ENCODE measurements at regions not wholly inside any gene's neighbourhood (a gene's known extent, or its start where the extent isn't known, plus 50 kb on each side); places are given as distances from the start of the nearest gene placed in this dataset.
"Not testable (repeated sequence)": the region's sequence is repeated elsewhere in the genome, so short reads cannot be mapped to it uniquely, and the experiment has no call there.

DNA sequence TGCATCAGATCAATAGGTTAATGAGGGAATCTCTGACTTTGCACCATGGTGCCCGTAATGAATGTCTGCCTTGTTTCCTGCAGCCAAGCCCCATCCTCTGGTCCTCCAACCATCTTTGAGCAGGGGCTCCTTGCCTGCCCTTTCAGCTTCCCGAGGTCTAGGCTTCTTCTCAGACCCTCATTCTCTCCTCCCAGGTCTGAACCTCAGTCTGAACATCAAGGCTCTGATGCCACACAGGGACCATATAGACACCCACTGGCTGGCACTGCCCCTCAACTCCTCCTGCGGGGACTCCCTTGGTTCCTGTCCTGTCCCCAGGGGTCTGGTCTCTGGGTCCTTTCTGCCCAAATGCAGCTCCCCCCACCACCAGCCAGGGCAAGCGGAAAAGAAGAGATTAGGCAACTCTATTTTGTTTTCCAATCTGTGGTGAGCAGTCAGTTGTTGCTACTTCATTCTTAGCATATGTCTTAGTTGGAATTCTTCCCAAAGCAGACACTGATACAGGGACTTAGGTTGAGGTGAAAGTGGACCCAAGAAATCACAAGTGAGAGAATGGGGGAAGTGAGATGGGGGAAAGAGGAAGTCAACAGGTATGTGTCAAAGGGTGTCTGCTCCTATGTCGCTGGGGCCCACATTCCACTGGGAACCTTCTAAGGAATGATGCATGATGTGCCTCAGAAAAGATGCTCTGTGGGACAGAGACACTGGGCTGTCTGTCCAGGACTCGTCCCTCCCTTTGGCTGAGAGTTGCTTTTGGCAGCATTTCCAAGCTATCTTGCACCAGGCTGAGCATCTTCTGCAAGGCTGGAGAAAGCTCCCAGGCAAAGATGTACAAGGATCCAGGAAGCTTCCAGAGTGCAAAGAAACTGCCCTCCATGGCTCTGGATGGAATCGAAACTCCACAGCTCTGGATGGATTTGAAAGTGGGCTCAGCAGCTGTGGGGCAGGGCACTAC lies 1096.5 kb upstream of the TMEM132C start:
- intact Hi-C loops (cut with DNase I) = no loop called here

DNA sequence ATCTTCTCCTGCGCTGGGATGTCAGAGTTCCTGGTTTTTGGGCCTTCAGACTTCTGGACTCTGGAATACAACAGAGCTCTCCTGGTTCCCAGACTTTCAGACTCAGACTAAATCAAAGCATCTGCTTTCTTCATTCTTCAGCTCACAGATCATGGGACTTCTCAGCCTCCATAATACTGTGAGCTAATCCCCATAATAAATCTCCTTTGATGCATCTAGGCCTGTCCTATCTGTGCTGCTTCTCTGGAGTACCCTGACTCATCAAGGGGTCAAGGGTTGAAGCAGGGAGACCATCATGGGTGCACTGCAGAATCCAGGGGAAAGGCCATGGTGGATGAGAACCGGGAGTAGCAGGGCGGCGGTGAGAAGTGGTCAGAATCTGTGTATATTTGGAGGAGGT lies 1094.1 kb upstream of the TMEM132C start:
- Histone ChIP-seq H3K36me3 (ENCODE audit: control insufficient read depth in 2 of 3, insufficient read depth in 3 of 3, low read length in 3 of 3) (no peaks in the 10 kb centered on the region), H3K27me3 (ENCODE audit: control insufficient read depth, insufficient read depth, low read length) (no peaks in the 10 kb centered on the region), H3K4me1 (ENCODE audit: control insufficient read depth in 2 of 3, insufficient read depth in 2 of 3, low read depth in 1 of 3, low read length in 3 of 3) (no peaks in the 10 kb centered on the region), H3K9ac (ENCODE audit: low read length in 3 of 3) (no peak overlapping the region), H3K4me3 (ENCODE audit: low read length in 3 of 3) (no peak overlapping the region), H3K9me3 (ENCODE audit: control insufficient read depth in 2 of 3, insufficient read depth in 1 of 3, low read length in 3 of 3) (peaks cover 0 to 13% (median 3%) of the 10 kb centered on the region in 3 donors), H3K27ac (ENCODE audit: low read depth in 2 of 2, low read length in 2 of 2) (no peak overlapping the region)
- FAIRE-seq (no peak), DNase-seq (no peak)
- intact Hi-C loops (cut with DNase I) = no loop called here
- TF ChIP-seq, protein P1, sequence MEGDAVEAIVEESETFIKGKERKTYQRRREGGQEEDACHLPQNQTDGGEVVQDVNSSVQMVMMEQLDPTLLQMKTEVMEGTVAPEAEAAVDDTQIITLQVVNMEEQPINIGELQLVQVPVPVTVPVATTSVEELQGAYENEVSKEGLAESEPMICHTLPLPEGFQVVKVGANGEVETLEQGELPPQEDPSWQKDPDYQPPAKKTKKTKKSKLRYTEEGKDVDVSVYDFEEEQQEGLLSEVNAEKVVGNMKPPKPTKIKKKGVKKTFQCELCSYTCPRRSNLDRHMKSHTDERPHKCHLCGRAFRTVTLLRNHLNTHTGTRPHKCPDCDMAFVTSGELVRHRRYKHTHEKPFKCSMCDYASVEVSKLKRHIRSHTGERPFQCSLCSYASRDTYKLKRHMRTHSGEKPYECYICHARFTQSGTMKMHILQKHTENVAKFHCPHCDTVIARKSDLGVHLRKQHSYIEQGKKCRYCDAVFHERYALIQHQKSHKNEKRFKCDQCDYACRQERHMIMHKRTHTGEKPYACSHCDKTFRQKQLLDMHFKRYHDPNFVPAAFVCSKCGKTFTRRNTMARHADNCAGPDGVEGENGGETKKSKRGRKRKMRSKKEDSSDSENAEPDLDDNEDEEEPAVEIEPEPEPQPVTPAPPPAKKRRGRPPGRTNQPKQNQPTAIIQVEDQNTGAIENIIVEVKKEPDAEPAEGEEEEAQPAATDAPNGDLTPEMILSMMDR (IDR thresholded peaks at IDR 0.05; ENCODE audit: borderline replicate concordance, extremely low read depth, insufficient read depth) = no peak

More for the DNA sequence above, 1096.5 kb upstream of the TMEM132C start:
- no peaks in the 10 kb centered on the region for H3K9me3 ChIP-seq (ENCODE audit: control insufficient read depth in 2 of 3, insufficient read depth in 1 of 3, low read length in 3 of 3)
- H3K9ac ChIP-seq (ENCODE audit: low read length in 3 of 3) = no peak overlapping the region
- no peaks in the 10 kb centered on the region for H3K36me3 ChIP-seq (ENCODE audit: control insufficient read depth in 2 of 3, insufficient read depth in 3 of 3, low read length in 3 of 3)
- no peak overlapping the region for H3K4me3 ChIP-seq (ENCODE audit: low read length in 3 of 3)
- FAIRE-seq (no peak), DNase-seq (no peak)
- H3K27me3 ChIP-seq (ENCODE audit: control insufficient read depth, insufficient read depth, low read length) = no peaks in the 10 kb centered on the region
- no peaks in the 10 kb centered on the region for H3K4me1 ChIP-seq (ENCODE audit: control insufficient read depth in 2 of 3, insufficient read depth in 2 of 3, low read depth in 1 of 3, low read length in 3 of 3)
- TF ChIP-seq, protein P1 (IDR thresholded peaks at IDR 0.05; ENCODE audit: borderline replicate concordance, extremely low read depth, insufficient read depth) = no peak
- H3K27ac ChIP-seq (ENCODE audit: low read depth in 2 of 2, low read length in 2 of 2) = no peak overlapping the region

DNA sequence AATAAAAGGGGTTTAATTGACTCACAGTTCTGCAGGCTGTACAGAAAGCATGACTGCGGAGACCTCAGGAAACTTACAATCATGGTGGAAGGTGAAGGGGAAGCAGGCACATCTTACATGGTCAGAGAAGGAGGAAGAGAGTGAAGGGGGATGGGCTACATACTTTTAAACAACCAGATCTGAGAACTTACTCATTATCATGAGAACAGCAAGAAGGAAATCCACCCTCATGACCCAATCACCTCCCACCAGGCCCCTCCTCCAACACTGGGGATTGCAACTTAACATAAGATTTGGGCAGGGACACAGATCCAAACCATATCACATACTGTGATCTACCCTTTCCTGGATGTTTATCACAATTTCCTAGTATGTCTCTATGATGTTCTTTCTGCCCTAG lies 1093.0 kb upstream of the TMEM132C start:
- FAIRE-seq; H3K4me1 ChIP-seq (ENCODE audit: control insufficient read depth in 2 of 3, insufficient read depth in 2 of 3, low read depth in 1 of 3, low read length in 3 of 3); H3K4me3 ChIP-seq (ENCODE audit: low read length in 3 of 3); H3K9ac ChIP-seq (ENCODE audit: low read length in 3 of 3); DNase-seq; H3K36me3 ChIP-seq (ENCODE audit: control insufficient read depth in 2 of 3, insufficient read depth in 3 of 3, low read length in 3 of 3); H3K27ac ChIP-seq (ENCODE audit: low read depth in 2 of 2, low read length in 2 of 2); H3K27me3 ChIP-seq (ENCODE audit: control insufficient read depth, insufficient read depth, low read length); intact Hi-C loops (cut with DNase I): not testable (repeated sequence)
- peaks cover 0 to 13% (median 3%) of the 10 kb centered on the region in 3 donors for H3K9me3 ChIP-seq (ENCODE audit: control insufficient read depth in 2 of 3, insufficient read depth in 1 of 3, low read length in 3 of 3)

DNA sequence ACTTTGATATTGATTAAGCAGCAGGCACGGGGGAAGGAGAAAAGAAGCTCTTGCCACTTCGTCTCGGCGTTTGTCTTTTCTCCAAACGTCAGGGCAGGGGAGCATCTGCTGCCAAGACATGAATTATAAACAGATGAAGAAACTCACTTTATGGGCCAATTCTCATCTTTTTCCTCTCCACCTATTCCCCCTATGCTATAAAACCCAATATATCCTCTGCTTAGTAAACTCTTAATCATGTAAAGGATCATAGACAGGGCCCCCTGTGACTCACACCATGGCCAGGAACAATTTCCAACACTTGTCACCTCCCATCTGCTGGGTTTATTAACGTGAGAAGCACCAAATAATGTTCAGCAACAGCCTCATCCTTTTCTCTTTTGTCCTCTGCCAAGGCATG lies 1092.1 kb upstream of the TMEM132C start:
- Histone ChIP-seq H3K27ac (ENCODE audit: low read depth in 2 of 2, low read length in 2 of 2) (no peak overlapping the region), H3K4me1 (ENCODE audit: control insufficient read depth in 2 of 3, insufficient read depth in 2 of 3, low read depth in 1 of 3, low read length in 3 of 3) (no peaks in the 10 kb centered on the region), H3K27me3 (ENCODE audit: control insufficient read depth, insufficient read depth, low read length) (no peaks in the 10 kb centered on the region), H3K9me3 (ENCODE audit: control insufficient read depth in 2 of 3, insufficient read depth in 1 of 3, low read length in 3 of 3) (peaks cover 0 to 13% (median 3%) of the 10 kb centered on the region in 3 donors), H3K4me3 (ENCODE audit: low read length in 3 of 3) (no peak overlapping the region), H3K9ac (ENCODE audit: low read length in 3 of 3) (no peak overlapping the region), H3K36me3 (ENCODE audit: control insufficient read depth in 2 of 3, insufficient read depth in 3 of 3, low read length in 3 of 3) (no peaks in the 10 kb centered on the region)
- intact Hi-C loops (cut with DNase I) = no loop called here
- FAIRE-seq = no peak
- TF ChIP-seq, protein P1 (IDR thresholded peaks at IDR 0.05; ENCODE audit: borderline replicate concordance, extremely low read depth, insufficient read depth) = no peak
- DNase-seq = no peak
